K562 (cell line): ENCODE measurements at regions not wholly inside any gene's neighbourhood (a gene's known extent, or its start where the extent isn't known, plus 50 kb on each side); places are given as distances from the start of the nearest gene placed in this dataset.

Source experiments
- ATAC-seq: fragments of 200-7000 bp; cut with Tn5 transposase; 3 replicates; pipeline ENCODE4 v1.9.1; 2020; ENCODE audit warnings: moderate library complexity
- BruUV-seq: library from RNA; stranded (reverse); fragments of 400-500 nt; replicated peaks from 2 replicates; lab custom pipeline; 2021; lab: Mats Ljungman, UMichigan
- CTCF ChIA-PET: fragments of 300-600 bp; formaldehyde crosslinking; extraction: SDS; loops from one replicate; lab custom pipeline; 2021; ENCODE audit warnings: low intra/inter-chr PET ratio; lab: Yijun Ruan, JAX
- POLR2A ChIA-PET: fragments of 300-600, 350-650 bp; sonication (Branson Sonifier 250); formaldehyde crosslinking; extraction: SDS; loops from one replicate; lab custom pipeline; 2021; ENCODE audit warnings: antibody characterized with exemption, inconsistent platforms; lab: Yijun Ruan, JAX
- DNase-seq, 4 experiments: peaks; one replicate each; pipeline versions ENCODE4 v3.0.0 to v3.0.0-alpha.2; 2011 to 2018; ENCODE audit warnings: low spot score in 3 of 4, mixed read lengths in 3 of 4; ENCODE audit errors: extremely low read depth in 1 of 4
- FAIRE-seq: peaks from 2 replicates; lab custom pipeline; 2011; peaks lifted over from hg19 to GRCh38; lab: Jason Lieb, UNC
- H2AFZ ChIP-seq: 2 replicates; pipeline ENCODE4 v1.6.0; 2011; ENCODE audit warnings: low read depth, low read length, control low read depth, inconsistent platforms
- H3K27ac ChIP-seq: fragments of 200-600 bp; 3 replicates; pipeline ENCODE4 v1.8.0; 2011; ENCODE audit warnings: low read depth, mild to moderate bottlenecking, control low read depth, inconsistent platforms, low read length, moderate library complexity, mixed read lengths; ENCODE audit errors: extremely low read depth
- H3K27me3 ChIP-seq, 2 experiments: fragments of 300-600 bp in 1 of 2; 2 replicates in 1 of 2; 3 replicates in 1 of 2; pipeline versions ENCODE4 v1.6.0 to v1.8.0; 2011; ENCODE audit warnings: inconsistent platforms in 2 of 2, low read length in 2 of 2, mild to moderate bottlenecking in 1 of 2, mixed read lengths in 1 of 2, moderate library complexity in 1 of 2; ENCODE audit not compliant: control insufficient read depth in 2 of 2, insufficient read depth in 2 of 2
- H3K36me3 ChIP-seq: fragments of 300-600 bp; 3 replicates; pipeline ENCODE4 v1.8.0; 2011; ENCODE audit warnings: mild to moderate bottlenecking, low read length, inconsistent platforms; ENCODE audit not compliant: control insufficient read depth, insufficient read depth
- H3K4me1 ChIP-seq, 2 experiments: fragments of 200-600 bp in 1 of 2; replicated peaks in 1 of 2; 2 replicates in 1 of 2; 3 replicates in 1 of 2; pipeline versions ENCODE4 v1.5.1 to v1.8.0; 2011; ENCODE audit warnings: inconsistent platforms in 2 of 2, low read length in 2 of 2, mild to moderate bottlenecking in 1 of 2, mixed read lengths in 1 of 2, moderate library complexity in 1 of 2; ENCODE audit not compliant: control insufficient read depth in 2 of 2, insufficient read depth in 2 of 2
- H3K4me2 ChIP-seq: 2 replicates; pipeline ENCODE4 v1.6.1; 2011; ENCODE audit warnings: low read length, control low read depth, inconsistent platforms, mixed read lengths; ENCODE audit not compliant: insufficient read depth
- H3K4me3 ChIP-seq: fragments of 200-600 bp; sonication (generic), shearing (Covaris generic); 2 replicates; pipeline ENCODE4 v1.5.1; 2016; ENCODE audit warnings: control low read depth, inconsistent platforms
- H3K79me2 ChIP-seq: fragments of 200-600 bp; 3 replicates; pipeline ENCODE4 v1.8.0; 2011; ENCODE audit warnings: low read length, inconsistent platforms; ENCODE audit not compliant: control insufficient read depth, insufficient read depth
- H3K9ac ChIP-seq, 2 experiments: 2 replicates each; pipeline versions ENCODE4 v1.6.0 to v1.6.1; 2011; ENCODE audit warnings: low read depth in 2 of 2, low read length in 2 of 2, control low read depth in 1 of 2, inconsistent platforms in 1 of 2, mild to moderate bottlenecking in 1 of 2, mixed read lengths in 1 of 2; ENCODE audit not compliant: insufficient read depth in 1 of 2
- H3K9me1 ChIP-seq: one replicate; pipeline ENCODE4 v1.6.0; 2011; ENCODE audit warnings: inconsistent platforms, mild to moderate bottlenecking, low read length, moderate library complexity; ENCODE audit not compliant: control insufficient read depth, insufficient read depth
- H3K9me3 ChIP-seq: replicated peaks from 2 replicates; pipeline ENCODE4 v1.5.1; 2011; ENCODE audit warnings: low read depth, low read length, inconsistent platforms; ENCODE audit not compliant: control insufficient read depth, insufficient read depth
- H4K20me1 ChIP-seq: replicated peaks from 2 replicates; pipeline ENCODE4 v1.6.1; 2011; ENCODE audit warnings: low read length, inconsistent platforms, mixed read lengths; ENCODE audit not compliant: control insufficient read depth, insufficient read depth
- GATAD2B ChIP-seq: fragments of 450-650 bp; IDR thresholded peaks from 2 replicates; pipeline ENCODE4 v1.6.1; 2017; ENCODE audit warnings: mild to moderate bottlenecking, borderline replicate concordance
- HDAC1 ChIP-seq, 2 experiments: fragments of 450-650 bp; IDR thresholded peaks; 2 replicates each; pipeline ENCODE4 v1.6.1; 2016 to 2017; ENCODE audit warnings: inconsistent platforms in 1 of 2, mild to moderate bottlenecking in 1 of 2, moderate library complexity in 1 of 2
- NFE2 ChIP-seq: IDR thresholded peaks from 2 replicates; pipeline ENCODE4 v1.6.1; 2014; ENCODE audit warnings: antibody characterized with exemption, low read depth
- NFYB ChIP-seq: IDR thresholded peaks from 2 replicates; pipeline ENCODE4 v1.6.1; 2011; ENCODE audit warnings: mild to moderate bottlenecking, moderate library complexity; ENCODE audit not compliant: insufficient read length; ENCODE audit errors: extremely low read depth
- RAD51 ChIP-seq: fragments of 450-650 bp; IDR thresholded peaks from 2 replicates; pipeline ENCODE4 v1.7.1; 2016; ENCODE audit warnings: low read depth, mild to moderate bottlenecking, borderline replicate concordance
- RBM25 ChIP-seq: fragments of 200-400 bp; formaldehyde crosslinking; IDR thresholded peaks from 2 replicates; pipeline ENCODE4 v1.6.1; 2018; ENCODE audit warnings: low read length, low read depth, moderate library complexity; ENCODE audit not compliant: severe bottlenecking
- ZNF146 ChIP-seq: IDR thresholded peaks from one replicate; pipeline ENCODE4 v1.6.1; 2018; ENCODE audit warnings: missing compliant biosample characterization; ENCODE audit not compliant: unreplicated experiment
- ZNF174 ChIP-seq: fragments of 250-450 bp; sonication (Bioruptor Pico); IDR thresholded peaks from 2 replicates; pipeline ENCODE4 v1.4.0; 2020; ENCODE audit warnings: mild to moderate bottlenecking
- WGBS: fragments of 100-300 bp; shearing (Covaris generic); methylation state at CpG from one replicate; pipeline ENCODE4 v1.1.6; 2016; ENCODE audit warnings: low coverage, mixed read lengths; ENCODE audit not compliant: insufficient coverage; ENCODE audit errors: missing lambda C conversion rate; 5-methylcytosine and 5-hydroxymethylcytosine counted together
- in situ Hi-C: fragments of 300-500 bp; cut with MboI; formaldehyde crosslinking; loops from 4 replicates; pipeline ENCODE4 v1.15.0; 2018; ENCODE audit warnings: inconsistent platforms, mixed read lengths
- intact Hi-C: fragments of 100-400 bp; cut with micrococcal nuclease; formaldehyde crosslinking; loops from 2 replicates; pipeline ENCODE4 v1.14.2; 2022

DNA sequence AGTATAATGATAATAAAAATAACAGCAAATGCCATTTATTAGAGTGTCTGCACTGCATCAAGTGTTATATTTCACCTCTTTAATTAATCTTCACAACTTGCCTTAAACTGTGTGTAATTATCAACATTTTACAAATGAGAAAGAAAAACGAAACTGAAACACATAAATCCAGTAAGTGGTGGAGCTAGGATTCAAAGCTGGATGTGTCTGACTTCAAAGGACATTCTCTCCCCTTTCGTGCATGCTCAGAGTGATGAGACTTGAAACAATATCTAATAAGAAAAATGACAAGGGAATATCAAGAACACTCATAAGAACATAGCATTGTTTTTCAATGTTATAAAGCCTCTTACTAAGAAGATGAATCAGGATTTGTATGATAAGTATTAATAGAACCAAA, 78.8 kb downstream of the DUSP6 start (continued):
- TF ChIP-seq RAD51, result no peak
- no peak for TF ChIP-seq NFYB
- no peak for TF ChIP-seq GATAD2B
- TF ChIP-seq ZNF174 (CRISPR knock-in tag), result no peak

DNA sequence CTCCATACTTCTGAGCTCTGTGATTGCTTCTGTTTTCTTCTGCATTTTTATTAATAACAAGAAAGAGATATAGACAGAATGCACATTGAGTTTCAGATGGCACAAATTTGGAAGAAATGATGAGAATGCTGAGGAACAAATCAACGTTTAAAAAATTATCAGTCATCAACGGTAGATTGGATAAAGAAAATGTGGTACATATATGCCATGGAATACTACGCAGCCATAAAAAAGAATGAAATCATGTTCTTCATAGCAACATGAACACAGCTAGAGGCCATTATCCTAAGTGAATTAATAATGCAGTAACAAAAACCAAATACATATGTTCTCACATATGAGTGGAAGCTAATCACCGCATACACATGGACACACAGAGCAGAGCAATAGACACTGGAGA, 81.8 kb downstream of the DUSP6 start:
- in situ Hi-C loops (no loop called here), intact Hi-C loops (no loop called here)
- ChIA-PET POLR2A (no interaction called here), CTCF (no interaction called here)
- Histone ChIP-seq H3K9me3 (no peaks in the 10 kb centered on the region), H3K79me2 (no peaks in the 10 kb centered on the region), H3K4me3 (no peak overlapping the region), H3K27me3 (no peaks in the 10 kb centered on the region), H2AFZ (no peak overlapping the region), H3K9ac (no peak overlapping the region), H3K4me1 (no peaks in the 10 kb centered on the region), H3K27ac (no peak overlapping the region), H4K20me1 (no peaks in the 10 kb centered on the region), H3K9me1 (no peaks in the 10 kb centered on the region), H3K36me3 (no peaks in the 10 kb centered on the region), H3K4me2 (no peak overlapping the region)
- BruUV-seq, result no TSS peak
- no peak for FAIRE-seq
- 10% methylated on average over 4 of the region's 4 CpGs for WGBS
- ATAC-seq, result no peak
- TF ChIP-seq ZNF146 (CRISPR knock-in tag) (peak; percentile 89), NFE2 (no peak), RBM25 (peak; percentile 57), HDAC1 (IDR thresholded peaks at IDR 0.05) (no peak)
- no peak for DNase-seq
